ENCODE measurements at regions not wholly inside any gene's neighbourhood (a gene's known extent, or its start where the extent isn't known, plus 50 kb on each side); places are given as distances from the start of the nearest gene placed in this dataset.
"Not testable (repeated sequence)": the region's sequence is repeated elsewhere in the genome, so short reads cannot be mapped to it uniquely, and the experiment has no call there.

DNA sequence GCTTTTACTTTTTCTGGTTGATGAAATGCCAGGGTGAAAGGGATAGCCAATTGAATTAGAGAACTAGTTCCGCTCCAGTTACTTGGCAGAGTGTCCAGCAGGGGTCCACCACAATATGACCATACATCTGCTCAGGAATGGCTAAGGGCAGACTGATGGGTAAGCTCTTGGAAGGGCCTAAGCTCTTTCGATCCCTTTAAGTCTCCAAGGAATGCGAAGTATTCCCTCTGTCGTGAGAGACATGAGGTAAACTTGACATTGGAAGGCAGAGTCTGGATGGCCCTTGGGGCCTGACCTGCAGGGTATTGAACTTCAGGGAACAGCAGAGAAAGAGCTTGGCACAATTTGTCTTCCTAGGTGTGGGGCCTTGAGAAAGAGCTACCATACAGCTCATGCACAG, 805.8 kb downstream of the PLOD2 start:
- no peak for DNase-seq

DNA sequence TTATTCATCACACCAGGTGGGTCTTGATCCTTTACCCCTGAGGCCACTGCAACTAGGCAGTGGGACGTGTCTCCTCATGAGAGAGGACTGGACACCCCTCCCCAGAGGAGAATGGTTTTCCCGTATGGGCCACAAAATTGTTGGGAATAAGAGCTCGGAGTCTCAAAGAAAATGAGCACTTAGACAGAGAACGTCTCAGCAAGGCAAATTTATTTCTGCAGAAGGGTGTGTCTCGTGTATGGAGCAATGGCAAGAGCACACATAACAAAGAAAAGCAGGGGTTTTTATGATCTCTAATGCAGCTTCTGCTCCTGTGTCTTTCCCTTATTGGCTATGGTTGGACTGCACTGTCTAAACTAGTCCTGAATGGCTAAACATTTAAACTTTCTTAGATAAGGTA, 803.5 kb downstream of the PLOD2 start:
- DNase-seq, result no peak

DNA sequence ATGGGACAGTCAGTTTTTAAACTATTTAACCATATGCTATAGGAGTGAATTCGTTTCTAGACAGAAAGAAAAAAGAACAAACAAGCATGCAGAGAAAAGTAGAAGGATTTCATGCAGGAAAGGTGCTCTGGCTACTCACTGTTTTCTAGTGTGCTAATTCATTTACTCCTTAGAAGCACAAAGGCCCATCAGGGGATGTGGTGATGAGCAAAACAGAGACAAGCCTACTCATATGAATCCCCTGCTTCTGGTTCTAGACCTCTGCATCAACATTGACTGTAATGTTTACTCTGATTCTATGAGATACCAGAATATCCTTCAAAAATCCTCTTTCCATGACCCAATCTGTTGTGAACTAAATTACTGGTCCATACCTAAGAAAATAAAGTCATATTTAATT, 801.9 kb downstream of the PLOD2 start:
- no peak for DNase-seq

DNA sequence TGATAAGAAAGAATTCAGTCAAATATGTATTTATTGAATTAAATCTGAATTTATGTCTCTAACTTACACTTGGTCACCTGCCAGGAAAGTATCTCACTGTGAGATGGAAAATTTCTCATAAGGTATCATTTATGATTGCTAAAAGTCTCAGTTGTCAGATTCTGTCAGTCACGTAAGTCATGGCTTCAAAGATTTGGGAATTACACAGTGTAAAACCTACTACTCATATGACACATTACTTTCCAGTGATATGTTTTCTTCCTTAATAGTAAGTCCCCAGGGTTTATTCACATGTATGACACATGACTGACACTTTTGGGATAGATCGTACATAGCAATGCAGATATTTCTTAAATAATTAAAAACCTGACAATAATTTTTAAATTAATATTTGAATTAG, 792.2 kb downstream of the PLOD2 start:
- no peak for DNase-seq

DNA sequence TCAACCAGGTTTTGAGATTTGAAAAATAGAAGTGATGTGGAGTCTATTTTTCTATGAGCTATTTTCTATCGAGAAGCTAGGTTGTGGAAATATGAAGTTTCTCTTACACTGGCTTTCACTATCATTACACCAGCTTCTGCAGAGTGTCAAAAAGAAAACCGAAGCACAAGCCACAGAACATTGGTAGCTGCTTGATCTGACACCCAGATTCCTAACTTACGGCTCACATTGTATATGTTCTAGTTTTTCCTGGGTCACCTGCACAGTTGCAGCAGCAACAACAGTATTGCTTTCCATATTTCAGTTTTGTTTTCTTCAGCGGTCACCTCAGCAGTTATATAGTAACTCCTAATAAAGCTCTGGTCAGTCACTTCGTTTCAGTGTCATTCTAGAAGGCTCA, 790.1 kb downstream of the PLOD2 start:
- no peak for DNase-seq

DNA sequence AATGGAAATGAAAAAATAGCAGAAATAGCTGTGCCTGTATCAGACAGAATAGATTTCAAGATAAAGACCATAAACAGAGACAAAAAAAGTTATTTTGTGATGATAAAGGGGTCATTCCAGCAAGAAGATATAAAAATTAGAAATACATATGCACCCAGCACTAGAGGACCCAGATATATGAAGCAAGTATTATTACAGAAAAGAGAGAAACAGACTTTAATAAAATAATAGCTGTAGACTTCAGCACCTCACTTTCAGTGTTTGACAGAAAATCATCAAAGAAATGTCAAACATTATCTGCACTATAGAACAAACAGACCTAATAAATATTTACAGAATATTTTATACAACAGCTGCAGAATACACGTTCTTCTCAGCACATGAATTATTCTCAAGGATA, 783.7 kb downstream of the PLOD2 start:
- no peak for DNase-seq

DNA sequence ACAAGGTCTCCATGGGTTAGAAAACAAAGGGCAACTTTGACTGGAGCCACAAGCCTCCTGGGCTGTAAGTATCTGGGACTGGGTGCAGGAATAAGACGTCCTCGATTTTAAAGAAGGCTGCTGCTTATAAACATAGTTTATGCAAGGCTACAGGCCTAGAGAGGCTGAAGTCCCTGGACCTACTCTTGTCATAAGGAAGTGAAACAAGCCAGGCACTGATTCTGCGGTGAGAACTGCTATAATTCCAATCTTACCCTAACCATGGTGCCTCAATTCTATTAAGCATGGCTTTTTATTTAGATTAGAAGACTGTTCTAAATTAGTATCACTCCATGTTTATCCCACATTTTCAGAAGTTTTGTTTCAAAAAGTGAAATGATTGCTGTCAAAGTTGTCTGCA, 777.6 kb downstream of the PLOD2 start:
- no peak for DNase-seq

DNA sequence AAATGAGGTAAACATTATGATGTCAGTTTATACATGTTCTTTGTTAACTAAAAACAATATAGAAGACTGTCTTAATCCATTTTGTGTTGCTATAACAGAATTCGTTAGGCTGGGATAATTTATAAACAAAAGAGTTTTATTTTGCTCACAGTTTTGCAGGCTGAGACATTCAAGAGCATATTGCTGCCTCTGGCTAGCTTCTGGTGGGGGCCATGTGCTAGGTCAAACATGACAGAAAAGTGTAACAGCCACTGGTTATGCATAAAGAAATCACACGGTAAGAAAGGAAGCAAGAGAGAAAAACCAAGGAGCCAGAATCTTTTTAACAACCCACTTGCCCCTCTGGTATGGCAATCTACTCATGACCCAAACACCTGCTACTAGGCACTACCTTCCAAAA, 776.7 kb downstream of the PLOD2 start:
- DNase-seq, result no peak

DNA sequence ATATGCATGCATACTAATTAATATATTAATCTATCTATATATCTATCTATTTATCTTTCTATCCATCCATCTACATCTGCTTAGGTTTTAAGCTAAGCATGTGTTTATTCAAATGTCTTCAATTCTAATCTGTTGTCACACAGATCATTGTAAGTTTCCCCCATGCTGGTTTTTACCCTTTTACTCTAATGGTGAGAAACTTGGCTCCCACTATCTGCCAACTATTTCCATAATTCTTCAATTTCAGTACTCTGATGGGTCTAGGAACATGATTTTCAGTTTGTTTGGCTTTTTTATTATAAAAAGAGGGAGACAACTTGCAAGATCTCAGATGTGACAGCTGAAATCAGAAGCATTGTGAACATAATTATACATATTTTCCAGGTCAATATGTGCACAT, 773.8 kb downstream of the PLOD2 start:
- no peak for DNase-seq

DNA sequence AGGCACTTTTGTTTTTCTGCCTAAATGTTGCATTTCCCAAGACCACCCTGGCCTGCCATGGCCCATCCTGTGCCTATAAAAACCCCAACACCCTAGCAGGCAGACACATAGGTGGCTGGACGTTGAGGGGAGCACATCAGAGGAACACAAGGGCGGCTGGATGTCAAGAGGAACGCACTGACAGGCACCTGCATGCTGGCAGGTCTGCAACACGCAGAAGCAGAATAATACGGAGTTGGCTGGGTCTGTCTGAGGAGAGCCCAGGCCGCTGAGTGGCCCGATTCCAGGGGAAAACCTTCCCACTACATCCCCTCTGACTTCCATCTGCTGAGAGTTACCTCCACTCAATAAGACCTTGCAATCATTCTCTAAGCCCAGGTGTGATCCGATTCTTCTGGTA, 765.6 kb downstream of the PLOD2 start:
- DNase-seq, result no peak

DNA sequence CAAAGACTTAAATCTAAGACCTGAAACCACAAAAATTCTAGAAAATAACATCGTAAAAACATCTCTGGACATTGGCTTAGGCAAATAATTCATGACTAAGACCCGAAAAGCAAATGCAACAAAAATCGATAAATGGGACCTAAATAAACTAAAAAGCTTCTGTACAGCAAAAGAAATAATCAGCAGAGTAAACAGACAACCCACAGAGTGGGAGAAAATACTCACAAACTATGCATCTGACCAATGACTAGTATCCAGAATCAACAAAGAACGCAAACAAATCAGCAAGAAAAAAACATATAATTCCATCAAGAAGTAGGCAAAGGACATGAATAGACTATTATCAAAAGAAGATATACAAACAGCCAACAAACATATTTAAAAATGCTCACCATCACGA, 749.4 kb downstream of the PLOD2 start:
- no peak for DNase-seq

DNA sequence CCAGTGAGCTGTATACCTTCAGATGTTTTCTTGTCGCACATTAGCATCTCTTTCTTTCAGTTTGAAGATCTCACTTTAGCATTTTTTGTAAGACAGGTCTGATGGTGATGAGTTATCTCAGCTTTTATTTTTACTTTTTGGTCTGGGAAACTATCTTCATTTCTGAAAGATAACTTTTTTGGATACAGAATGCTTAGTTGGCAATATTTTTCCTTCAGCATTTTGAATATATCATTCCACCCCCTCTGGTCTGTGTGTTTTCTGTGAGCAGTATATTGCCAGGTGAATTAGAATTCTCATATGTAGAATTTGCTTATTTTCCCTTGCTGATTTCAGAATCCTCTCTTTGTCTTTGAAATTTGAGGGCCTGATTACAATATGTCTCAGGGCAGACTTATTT, 743.3 kb downstream of the PLOD2 start:
- no peak for DNase-seq

DNA sequence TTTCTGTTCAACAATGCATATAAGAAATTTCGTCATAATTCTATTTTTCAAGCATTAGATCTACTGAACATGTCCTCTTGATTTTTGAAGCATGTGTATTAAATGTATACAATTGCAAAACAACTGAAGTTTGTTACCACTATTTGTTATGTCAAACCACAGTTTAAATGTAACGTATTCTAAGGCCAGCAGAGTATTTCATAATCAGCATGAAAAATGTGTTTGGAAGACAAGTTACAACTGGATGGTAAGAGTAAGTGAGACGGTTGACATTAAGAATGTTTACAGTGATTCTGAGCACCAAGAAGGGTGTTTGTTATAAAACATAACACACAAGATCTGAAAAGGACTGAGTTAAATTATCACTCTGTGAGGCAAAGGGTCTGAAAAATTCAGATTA, 738.4 kb downstream of the PLOD2 start:
- no peak for DNase-seq

DNA sequence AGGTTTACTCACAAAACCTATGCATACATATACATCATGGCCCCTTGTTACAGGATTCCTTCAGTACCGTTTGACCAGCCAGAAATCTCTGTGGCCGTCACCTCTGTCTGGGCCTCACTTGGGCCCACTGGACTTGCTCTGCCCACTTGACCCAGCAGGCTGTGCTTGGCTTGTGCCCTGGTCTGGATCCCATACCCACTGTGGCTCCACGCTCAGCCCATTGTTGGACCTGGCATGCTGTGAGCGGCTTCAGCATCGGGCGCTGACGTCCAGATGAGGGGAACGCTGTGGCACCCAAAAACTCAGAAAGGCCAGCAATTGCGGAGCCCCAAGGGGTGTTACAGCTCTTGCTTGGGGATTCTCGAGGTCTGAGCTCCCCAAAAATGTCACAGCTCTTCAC, 733.6 kb downstream of the PLOD2 start:
- DNase-seq, result no peak

DNA sequence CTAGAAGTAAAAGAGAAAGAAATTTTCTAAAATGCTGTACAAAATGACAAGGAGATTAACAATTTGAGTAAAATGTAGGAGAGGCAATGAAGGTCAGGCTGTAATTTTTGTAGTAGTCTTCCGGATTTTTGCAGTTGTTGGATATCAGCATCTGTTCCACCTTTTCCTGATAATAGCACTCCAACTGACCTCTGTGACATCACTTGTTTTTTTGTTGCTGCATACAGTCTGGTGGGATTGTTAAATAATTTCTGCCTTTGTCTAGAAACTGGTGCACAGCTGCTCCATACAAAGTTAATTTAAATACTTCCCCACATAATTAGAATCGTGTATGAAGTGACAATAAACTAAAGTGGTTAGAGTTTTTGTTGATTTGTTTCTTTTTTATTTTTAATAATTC, 731.4 kb downstream of the PLOD2 start:
- peak; percentile 2 for DNase-seq

DNA sequence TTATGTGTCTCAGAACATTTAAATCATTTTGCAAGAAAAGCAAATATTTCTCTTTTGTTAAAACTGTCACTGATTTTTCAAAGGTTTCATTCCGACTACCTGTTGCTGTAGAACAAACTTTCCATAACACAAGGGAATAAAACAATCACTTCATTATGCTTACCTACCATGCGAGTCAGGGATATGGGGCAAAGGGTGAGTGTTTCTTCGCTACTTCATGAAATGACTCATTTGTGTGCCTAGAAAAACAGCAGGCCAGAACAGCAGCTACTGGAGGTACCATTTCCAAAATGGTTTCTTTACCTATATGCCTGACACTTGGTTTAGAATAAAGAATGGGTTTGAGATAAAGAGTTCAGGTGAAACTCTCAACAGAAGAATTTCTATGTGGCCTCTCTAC, 712.5 kb downstream of the PLOD2 start:
- DNase-seq, result no peak

DNA sequence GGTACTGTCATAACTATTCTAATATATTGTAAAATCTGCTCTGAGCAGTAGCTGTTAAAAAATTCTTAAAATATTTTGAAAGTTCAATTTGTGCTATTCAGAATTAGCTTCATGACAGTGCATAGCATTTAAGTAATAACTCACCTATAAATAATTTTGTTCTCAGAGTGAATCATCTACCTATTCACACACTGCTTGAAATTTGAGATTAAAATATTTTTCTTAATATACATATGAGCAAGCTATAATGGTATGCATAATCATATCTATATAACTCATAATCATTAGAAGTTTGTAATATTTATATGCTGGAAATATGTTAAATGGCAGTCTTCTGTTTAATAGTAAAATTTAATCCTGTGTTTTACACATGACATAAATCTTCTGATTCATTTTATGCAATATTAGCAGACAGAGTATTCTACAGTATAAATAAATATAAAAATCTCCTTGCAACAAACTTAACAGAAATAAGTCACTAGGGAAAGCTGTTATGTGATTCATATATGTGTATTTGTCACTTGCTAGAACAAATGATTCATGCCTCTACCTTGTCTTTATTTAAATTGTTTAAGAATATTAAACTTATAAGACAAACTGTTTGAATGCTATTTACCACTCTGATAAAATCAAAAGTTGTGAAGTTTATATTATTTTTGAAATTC, 710.8 kb downstream of the PLOD2 start:
- DNase-seq, result no peak

DNA sequence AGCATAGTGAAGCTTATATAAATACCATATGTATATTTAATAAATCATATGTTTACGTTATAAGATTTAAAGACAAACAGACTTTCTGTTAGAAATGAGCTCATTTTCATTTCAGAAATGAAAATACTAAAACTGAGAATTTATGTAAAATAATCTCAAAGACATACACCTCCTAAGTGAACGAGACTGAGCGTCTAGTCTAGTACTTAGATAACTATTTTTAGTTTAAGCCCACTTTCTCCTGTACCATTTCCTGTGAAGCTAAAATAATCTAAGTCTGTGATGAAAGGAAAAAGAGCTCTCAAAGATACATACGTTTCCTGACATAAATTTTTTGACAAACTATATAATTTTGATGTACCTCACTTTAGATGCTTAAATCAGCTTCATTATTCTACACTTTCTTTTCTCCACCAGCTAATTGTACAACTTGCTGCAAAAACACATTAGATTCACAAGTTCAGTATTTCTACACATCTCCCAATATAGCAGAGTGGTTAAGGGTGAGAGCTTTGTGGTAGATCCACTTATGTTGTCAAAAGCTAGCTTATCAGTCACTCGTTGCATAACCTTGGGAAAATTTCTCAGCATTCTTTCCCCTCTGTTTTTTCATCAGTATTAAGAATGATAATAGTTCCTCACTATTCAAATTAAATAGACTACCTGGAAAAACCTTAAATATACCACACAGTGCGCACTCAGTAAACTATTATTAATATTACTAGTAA, 703.0 kb downstream of the PLOD2 start:
- DNase-seq, result no peak

DNA sequence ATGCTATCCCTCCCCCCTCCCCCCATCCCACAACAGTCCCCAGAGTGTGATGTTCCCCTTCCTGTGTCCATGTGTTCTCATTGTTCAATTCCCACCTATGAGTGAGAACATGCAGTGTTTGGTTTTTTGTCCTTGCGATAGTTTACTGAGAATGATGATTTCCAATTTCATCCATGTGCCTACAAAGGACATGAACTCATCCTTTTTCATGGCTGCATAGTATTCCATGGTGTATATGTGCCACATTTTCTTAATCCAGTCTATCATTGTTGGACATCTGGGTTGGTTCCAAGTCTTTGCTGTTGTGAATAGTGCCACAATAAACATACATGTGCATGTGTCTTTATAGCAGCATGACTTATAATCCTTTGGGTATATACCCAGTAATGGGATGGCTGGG, 701.3 kb downstream of the PLOD2 start:
- DNase-seq, result not testable (repeated sequence)

DNA sequence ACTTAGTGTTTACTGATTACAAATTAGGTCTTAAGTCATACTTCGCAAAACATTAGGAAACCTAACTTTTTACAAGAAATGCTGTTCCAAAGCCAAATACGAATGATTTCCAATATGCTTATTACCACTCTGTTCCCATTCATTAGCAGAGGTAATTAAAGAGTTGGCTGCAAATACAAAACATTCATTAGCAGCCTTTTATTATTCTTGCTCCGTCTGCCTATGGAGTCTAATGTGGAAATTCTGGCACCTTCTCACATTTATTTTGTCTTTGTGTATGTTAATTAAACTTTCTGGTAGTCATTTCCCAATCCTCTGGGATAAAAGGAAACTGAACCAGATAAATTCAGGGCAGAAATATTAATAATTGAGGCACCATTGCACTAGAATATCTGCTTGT, 689.0 kb downstream of the PLOD2 start:
- no peak for DNase-seq

DNA sequence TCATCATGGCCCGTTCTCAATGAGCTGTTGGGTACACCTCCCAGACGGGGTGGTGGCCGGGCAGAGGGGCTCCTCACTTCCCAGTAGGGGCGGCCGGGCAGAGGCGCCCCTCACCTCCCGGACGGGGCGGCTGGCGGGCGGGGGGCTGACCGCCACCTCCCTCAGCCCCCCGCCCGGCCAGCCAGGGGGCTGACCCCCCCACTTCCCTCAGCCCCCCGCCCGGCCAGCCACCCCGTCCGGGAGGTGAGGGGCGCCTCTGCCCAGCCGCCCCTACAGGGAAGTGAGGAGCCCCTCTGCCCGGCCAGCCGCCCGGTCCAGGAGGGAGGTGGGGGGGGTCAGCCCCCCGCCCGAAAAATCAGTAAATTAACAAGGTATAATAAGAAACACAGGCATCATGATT, 678.2 kb downstream of the PLOD2 start:
- not testable (repeated sequence) for DNase-seq

DNA sequence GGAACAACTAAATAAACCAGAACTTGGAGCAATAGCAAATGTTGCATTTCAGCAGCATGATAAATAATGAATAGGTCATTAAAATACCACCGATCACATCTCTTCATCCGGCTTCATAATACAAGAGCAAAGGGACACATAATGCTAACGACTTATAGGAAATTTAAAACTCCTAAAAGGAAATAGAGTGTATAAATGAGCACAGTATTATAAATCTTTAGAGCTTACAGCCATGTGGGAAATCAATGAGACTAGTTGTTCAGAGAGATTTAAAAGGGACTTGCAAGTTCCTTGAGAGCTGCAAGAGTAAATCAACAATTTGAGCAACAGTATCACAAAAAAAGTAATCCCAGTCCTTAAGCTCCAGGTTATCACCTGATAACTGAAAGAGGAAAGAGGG, 677.0 kb downstream of the PLOD2 start:
- no peak for DNase-seq

DNA sequence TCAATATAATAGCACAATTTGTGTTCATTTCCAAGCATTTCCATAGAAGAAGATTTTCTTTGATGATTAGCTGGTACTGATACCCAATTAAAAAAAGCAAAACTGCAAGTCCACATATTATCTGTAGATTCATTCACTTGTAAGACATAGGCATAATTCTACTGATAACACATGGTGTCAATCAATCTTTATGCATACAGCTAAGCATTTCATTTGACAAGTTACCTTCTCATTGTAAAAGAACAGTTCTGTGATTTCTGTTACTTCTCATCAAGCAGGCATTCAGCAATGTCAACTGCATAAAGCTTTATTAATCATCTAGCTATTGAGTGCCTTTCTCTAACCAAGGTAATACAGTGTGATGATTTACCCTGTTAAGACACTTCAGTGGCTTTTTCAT, 672.0 kb downstream of the PLOD2 start:
- no peak for DNase-seq

DNA sequence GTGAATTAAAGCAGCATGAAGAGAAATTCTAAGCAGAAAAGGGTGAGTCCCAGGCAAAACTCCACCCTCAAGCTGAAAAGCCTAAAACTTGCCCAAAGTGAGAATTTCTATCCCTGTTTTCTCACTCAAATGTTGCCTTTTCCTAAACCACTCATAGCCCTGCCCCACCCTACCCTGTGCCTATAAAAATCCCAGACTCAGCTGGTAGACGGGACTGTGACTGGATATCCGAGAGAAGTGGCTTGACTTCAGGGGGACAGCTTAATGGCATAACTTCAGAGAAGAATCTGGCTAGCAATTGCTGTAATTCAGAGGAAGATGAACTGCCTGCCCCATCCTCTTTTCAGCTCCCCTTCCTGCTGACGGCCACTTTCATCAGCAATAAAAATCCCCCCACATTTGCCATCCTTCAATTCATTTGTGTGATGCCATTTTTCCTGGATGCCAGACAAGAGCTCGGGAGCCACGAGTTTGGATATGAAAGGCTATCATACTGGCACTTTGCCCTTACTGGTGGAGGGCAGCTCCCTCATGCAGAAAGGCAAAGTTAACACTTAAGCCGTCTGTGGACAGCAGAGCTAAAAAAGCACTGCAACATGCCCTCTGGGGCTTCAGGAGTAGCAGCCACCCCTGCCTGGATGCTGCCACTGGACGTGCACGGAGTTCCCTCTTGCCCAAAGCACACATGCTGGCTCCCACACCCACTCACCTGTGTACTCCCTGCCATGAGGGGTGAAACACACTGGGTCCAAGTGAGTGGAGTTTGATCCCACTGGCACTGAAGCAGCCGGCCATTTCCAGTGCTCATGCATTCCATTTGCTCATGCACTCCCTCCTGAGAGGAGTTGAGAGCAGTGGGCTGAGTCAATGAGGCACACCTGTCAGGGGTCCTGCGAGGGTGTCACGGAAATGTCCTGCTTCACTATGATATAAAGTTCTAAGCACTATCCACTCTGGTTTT, 670.6 kb downstream of the PLOD2 start:
- DNase-seq, result no peak
